ENCODE measurements at regions not wholly inside any gene's neighbourhood (a gene's known extent, or its start where the extent isn't known, plus 50 kb on each side); places are given as distances from the start of the nearest gene placed in this dataset.
"Not testable (repeated sequence)": the region's sequence is repeated elsewhere in the genome, so short reads cannot be mapped to it uniquely, and the experiment has no call there.

GRCh38 chr21:35316456-35316855 lies 267.4 kb upstream of the RUNX1 start:
- intact Hi-C loops (cut with DNase I) = no loop called here
- DNase-seq (ENCODE audit: low spot score) = no peak

GRCh38 chr21:35314857-35315582 lies 265.9 kb upstream of the RUNX1 start:
- DNase-seq (ENCODE audit: low spot score) = no peak
- intact Hi-C loops (cut with DNase I) = no loop called here

GRCh38 chr21:35311985-35312384 lies 262.9 kb upstream of the RUNX1 start:
- DNase-seq (ENCODE audit: low spot score) = no peak
- intact Hi-C loops (cut with DNase I) = no loop called here

GRCh38 chr21:35309316-35309715 lies 260.2 kb upstream of the RUNX1 start:
- intact Hi-C loops (cut with DNase I) = no loop called here
- no peak for DNase-seq (ENCODE audit: low spot score)

- no peak for DNase-seq (ENCODE audit: low spot score)
- intact Hi-C loops (cut with DNase I) = no loop called here
Measured at GRCh38 chr21:35303085-35303484, 254.0 kb upstream of the RUNX1 start.

GRCh38 chr21:35298757-35299156 lies 249.7 kb upstream of the RUNX1 start:
- intact Hi-C loops (cut with DNase I) = no loop called here
- no peak for DNase-seq (ENCODE audit: low spot score)

- intact Hi-C loops (cut with DNase I) = no loop called here
- DNase-seq (ENCODE audit: low spot score) = no peak
Measured at GRCh38 chr21:35297665-35298064, 248.6 kb upstream of the RUNX1 start.

GRCh38 chr21:35294231-35294898 lies 245.3 kb upstream of the RUNX1 start:
- no peak for DNase-seq (ENCODE audit: low spot score)
- intact Hi-C loops (cut with DNase I) = no loop called here

GRCh38 chr21:35291973-35292627 lies 243.0 kb upstream of the RUNX1 start:
- intact Hi-C loops (cut with DNase I) = no loop called here
- no peak for DNase-seq (ENCODE audit: low spot score)

- no peak for DNase-seq (ENCODE audit: low spot score)
- intact Hi-C loops (cut with DNase I) = no loop called here
Measured at GRCh38 chr21:35291034-35291433, 241.9 kb upstream of the RUNX1 start.

- DNase-seq (ENCODE audit: low spot score) = no peak
- intact Hi-C loops (cut with DNase I) = no loop called here
Measured at GRCh38 chr21:35288238-35288637, 239.1 kb upstream of the RUNX1 start.

GRCh38 chr21:35284199-35284598 lies 235.1 kb upstream of the RUNX1 start:
- no peak for DNase-seq (ENCODE audit: low spot score)
- intact Hi-C loops (cut with DNase I) = no loop called here

GRCh38 chr21:35282944-35283343 lies 233.8 kb upstream of the RUNX1 start:
- no peak for DNase-seq (ENCODE audit: low spot score)
- intact Hi-C loops (cut with DNase I) = no loop called here

- no peak for DNase-seq (ENCODE audit: low spot score)
- intact Hi-C loops (cut with DNase I) = no loop called here
Measured at GRCh38 chr21:35281956-35282355, 232.9 kb upstream of the RUNX1 start.

GRCh38 chr21:35280231-35280630 lies 231.1 kb upstream of the RUNX1 start:
- DNase-seq (ENCODE audit: low spot score) = no peak
- intact Hi-C loops (cut with DNase I) = no loop called here

- intact Hi-C loops (cut with DNase I) = no loop called here
- no peak for DNase-seq (ENCODE audit: low spot score)
Measured at GRCh38 chr21:35275776-35276175, 226.7 kb upstream of the RUNX1 start.

- no peak for DNase-seq (ENCODE audit: low spot score)
- intact Hi-C loops (cut with DNase I) = no loop called here
Measured at GRCh38 chr21:35274923-35275322, 225.8 kb upstream of the RUNX1 start.

GRCh38 chr21:35274090-35274489 lies 225.0 kb upstream of the RUNX1 start:
- intact Hi-C loops (cut with DNase I) = no loop called here
- DNase-seq (ENCODE audit: low spot score) = no peak

GRCh38 chr21:35273333-35273732 lies 224.2 kb upstream of the RUNX1 start:
- no peak for DNase-seq (ENCODE audit: low spot score)

GRCh38 chr21:35271344-35272118 lies 222.4 kb upstream of the RUNX1 start:
- intact Hi-C loops (cut with DNase I) = not testable (repeated sequence)

More at GRCh38 chr21:35273333-35273732, 224.2 kb upstream of the RUNX1 start:
- intact Hi-C loops (cut with DNase I) = no loop called here

More at GRCh38 chr21:35271344-35272118, 222.4 kb upstream of the RUNX1 start:
- DNase-seq (ENCODE audit: low spot score) = not testable (repeated sequence)

Measured in cardiac septum (tissue), 1 donor.